Uterus (tissue), 3 donors: ENCODE measurements at regions not wholly inside any gene's neighbourhood (a gene's known extent, or its start where the extent isn't known, plus 50 kb on each side); places are given as distances from the start of the nearest gene placed in this dataset.

Experiments used
- DNase-seq, 2 donors: peaks; one replicate each; pipeline ENCODE4 v3.0.0-alpha.2; 2019 to 2020
- H3K27ac ChIP-seq, 2 donors: fragments of 200-600 bp; sonication (generic); 1 replicate in 1 of 2; 2 replicates in 1 of 2; pipeline ENCODE4 v1.5.1; 2016 to 2018
- H3K27me3 ChIP-seq, 2 donors: fragments of 200-600 bp; sonication (generic); one replicate each; pipeline ENCODE4 v1.5.1; 2018 to 2019; ENCODE audit warnings: control low read depth in 1 of 2
- H3K36me3 ChIP-seq, 2 donors: fragments of 200-600 bp; sonication (generic); one replicate each; pipeline ENCODE4 v1.5.1; 2019; ENCODE audit warnings: control low read depth in 1 of 2
- H3K4me1 ChIP-seq, 2 donors: fragments of 200-600 bp; sonication (generic); one replicate each; pipeline ENCODE4 v1.5.1; 2018 to 2019; ENCODE audit warnings: control low read depth in 1 of 2
- H3K4me3 ChIP-seq, 2 donors: fragments of 200-600 bp; sonication (generic); 1 replicate in 1 of 2; 2 replicates in 1 of 2; pipeline ENCODE4 v1.5.1; 2018 to 2019; ENCODE audit warnings: mild to moderate bottlenecking in 1 of 2
- H3K9me3 ChIP-seq, 2 donors: fragments of 200-600 bp; sonication (generic); one replicate each; pipeline ENCODE4 v1.5.1; 2019; ENCODE audit warnings: control low read depth in 1 of 2
- POLR2A ChIP-seq, 2 donors: fragments of 450-650 bp; IDR thresholded peaks; one replicate each; pipeline ENCODE4 v1.6.1; 2016; ENCODE audit warnings: antibody characterized with exemption in 2 of 2, mild to moderate bottlenecking in 1 of 2, moderate library complexity in 1 of 2
- intact Hi-C: fragments of 100-400 bp; cut with DNase I; formaldehyde crosslinking; loops from one replicate; pipeline ENCODE4 v1.15.1; 2023; ENCODE audit warnings: low total_unique reads
- TF ChIP-seq, protein P1 (sequence below), 4 experiments: fragments of 200-600 bp in 2 of 4; fragments of 450-650 bp in 2 of 4; sonication (generic) in 2 of 4; IDR thresholded peaks; one replicate each; pipeline ENCODE4 v1.5.1; 2016 to 2019; ENCODE audit warnings: antibody characterized with exemption in 4 of 4, mild to moderate bottlenecking in 2 of 4, moderate library complexity in 1 of 4
- donor health status: DM: yes; HTN: yes; CAD: no.

DNA sequence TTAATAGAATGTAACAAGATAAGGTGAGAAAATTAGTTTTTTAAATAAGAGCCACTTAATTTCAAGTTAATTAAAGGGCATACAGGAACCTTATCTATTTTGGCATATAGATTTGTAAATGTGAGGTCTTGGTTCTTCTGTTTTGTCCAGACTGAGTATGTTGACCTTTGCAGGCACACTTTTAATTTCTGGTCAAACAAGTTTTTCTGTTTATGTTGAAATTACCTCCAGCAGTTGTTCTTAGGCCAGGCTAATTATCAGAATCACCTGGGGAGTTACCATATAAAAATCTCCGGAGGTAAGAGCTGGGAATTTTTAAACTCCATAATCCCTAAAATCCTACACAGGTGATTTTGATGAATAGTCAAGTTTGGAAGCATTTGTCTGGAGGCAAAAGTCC lies 227.4 kb upstream of the ANKRD50 start:
- no peak for TF ChIP-seq POLR2A (IDR thresholded peaks at IDR 0.05)
- TF ChIP-seq, protein P1, sequence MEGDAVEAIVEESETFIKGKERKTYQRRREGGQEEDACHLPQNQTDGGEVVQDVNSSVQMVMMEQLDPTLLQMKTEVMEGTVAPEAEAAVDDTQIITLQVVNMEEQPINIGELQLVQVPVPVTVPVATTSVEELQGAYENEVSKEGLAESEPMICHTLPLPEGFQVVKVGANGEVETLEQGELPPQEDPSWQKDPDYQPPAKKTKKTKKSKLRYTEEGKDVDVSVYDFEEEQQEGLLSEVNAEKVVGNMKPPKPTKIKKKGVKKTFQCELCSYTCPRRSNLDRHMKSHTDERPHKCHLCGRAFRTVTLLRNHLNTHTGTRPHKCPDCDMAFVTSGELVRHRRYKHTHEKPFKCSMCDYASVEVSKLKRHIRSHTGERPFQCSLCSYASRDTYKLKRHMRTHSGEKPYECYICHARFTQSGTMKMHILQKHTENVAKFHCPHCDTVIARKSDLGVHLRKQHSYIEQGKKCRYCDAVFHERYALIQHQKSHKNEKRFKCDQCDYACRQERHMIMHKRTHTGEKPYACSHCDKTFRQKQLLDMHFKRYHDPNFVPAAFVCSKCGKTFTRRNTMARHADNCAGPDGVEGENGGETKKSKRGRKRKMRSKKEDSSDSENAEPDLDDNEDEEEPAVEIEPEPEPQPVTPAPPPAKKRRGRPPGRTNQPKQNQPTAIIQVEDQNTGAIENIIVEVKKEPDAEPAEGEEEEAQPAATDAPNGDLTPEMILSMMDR (IDR thresholded peaks at IDR 0.05): no peak
- no peaks in the 10 kb centered on the region for H3K4me1 ChIP-seq
- H3K27me3 ChIP-seq: no peaks in the 10 kb centered on the region
- no peaks in the 10 kb centered on the region for H3K36me3 ChIP-seq
- H3K9me3 ChIP-seq: no peaks in the 10 kb centered on the region
- H3K4me3 ChIP-seq: no peak overlapping the region
- DNase-seq: no peak
- intact Hi-C loops: no loop called here
- H3K27ac ChIP-seq: no peak overlapping the region

DNA sequence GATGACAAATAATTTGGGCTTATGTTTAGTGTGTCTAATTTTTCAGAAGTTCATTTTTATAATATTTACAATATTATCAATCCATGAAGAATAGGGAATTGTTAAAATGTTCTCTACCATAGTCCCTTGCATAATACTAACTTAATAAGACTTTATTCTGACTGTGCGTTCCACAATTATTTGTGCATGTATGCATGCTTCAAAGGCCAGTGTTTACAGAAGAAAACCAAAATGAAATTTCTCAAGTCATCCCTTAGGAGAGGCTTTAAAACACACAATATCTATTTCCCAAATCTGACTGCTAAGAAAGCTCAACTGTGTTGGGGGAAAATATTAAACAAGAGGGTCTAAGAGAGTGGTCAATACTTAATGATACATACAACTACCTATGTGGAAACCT lies 226.3 kb upstream of the ANKRD50 start:
- H3K4me3 ChIP-seq: no peak overlapping the region
- H3K9me3 ChIP-seq: no peaks in the 10 kb centered on the region
- intact Hi-C loops: no loop called here
- H3K36me3 ChIP-seq: no peaks in the 10 kb centered on the region
- TF ChIP-seq, protein P1 (IDR thresholded peaks at IDR 0.05): no peak
- TF ChIP-seq POLR2A (IDR thresholded peaks at IDR 0.05): no peak
- H3K27ac ChIP-seq: no peak overlapping the region
- no peak for DNase-seq
- no peaks in the 10 kb centered on the region for H3K4me1 ChIP-seq
- H3K27me3 ChIP-seq: no peaks in the 10 kb centered on the region

DNA sequence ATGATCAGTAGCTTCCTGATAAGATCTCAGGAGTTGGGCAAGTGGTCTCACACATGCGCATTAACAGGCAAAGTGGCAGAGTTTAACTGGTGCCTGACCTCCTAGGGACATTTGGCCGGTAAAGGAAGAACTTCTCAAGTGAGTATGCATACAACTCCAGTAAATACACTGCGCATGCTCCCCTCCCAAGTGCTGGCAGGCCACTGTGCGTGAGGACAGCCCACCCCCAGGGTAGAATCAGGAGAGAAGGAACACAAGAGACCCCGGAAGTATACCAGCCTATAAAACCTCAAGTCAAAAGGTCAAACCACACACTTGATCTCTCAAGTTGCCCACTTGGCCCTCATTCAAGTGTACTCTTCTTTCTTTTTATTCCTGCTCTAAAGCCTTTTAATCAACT lies 225.5 kb upstream of the ANKRD50 start:
- H3K9me3 ChIP-seq: no peaks in the 10 kb centered on the region
- no peak for TF ChIP-seq POLR2A (IDR thresholded peaks at IDR 0.05)
- TF ChIP-seq, protein P1 (IDR thresholded peaks at IDR 0.05): no peak
- no peak overlapping the region for H3K27ac ChIP-seq
- no peaks in the 10 kb centered on the region for H3K4me1 ChIP-seq
- H3K36me3 ChIP-seq: no peaks in the 10 kb centered on the region
- no peak overlapping the region for H3K4me3 ChIP-seq
- intact Hi-C loops: no loop called here
- H3K27me3 ChIP-seq: no peaks in the 10 kb centered on the region
- no peak for DNase-seq

DNA sequence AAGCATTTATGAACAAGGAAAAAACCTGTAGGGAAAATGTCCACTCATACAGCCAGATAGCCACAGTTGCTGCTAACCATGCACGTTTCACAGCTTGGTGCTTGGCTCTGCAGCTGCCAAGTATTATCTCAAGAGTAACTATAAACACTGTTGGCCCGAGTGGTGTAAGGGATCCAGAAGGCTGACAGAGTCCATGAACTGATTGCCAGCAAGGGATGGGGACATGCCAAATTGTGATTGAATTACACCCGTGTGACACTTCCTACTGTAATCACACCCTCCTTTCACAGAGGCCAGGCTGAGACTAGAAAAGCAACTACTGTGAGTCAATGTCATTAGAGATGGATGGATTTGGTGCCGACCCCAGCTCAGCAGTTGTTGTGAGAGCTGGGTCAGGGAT lies 223.9 kb upstream of the ANKRD50 start:
- Histone ChIP-seq H3K4me1 (no peaks in the 10 kb centered on the region), H3K4me3 (no peak overlapping the region), H3K9me3 (no peaks in the 10 kb centered on the region), H3K27me3 (no peaks in the 10 kb centered on the region), H3K36me3 (no peaks in the 10 kb centered on the region), H3K27ac (no peak overlapping the region)
- TF ChIP-seq POLR2A (IDR thresholded peaks at IDR 0.05): no peak
- TF ChIP-seq, protein P1 (IDR thresholded peaks at IDR 0.05): no peak
- DNase-seq: no peak
- intact Hi-C loops: no loop called here

DNA sequence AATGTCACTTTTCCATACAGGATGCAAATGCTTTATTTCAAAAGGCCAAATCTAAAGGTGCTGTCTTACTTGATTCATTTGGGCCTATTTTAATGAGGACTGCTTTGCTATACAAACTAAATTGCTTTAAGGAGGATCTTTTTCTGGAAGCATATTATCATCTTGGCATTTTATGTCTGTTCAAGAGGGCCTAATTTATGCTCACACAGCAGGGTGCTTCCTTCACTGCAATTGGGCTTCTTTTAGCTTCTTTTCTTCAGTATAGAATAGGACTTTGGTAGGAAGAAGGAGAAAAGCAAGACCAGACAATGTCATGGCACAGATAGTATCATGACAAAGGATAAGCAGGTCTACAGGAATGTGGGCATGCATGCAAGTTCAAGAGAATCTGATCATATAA lies 222.4 kb upstream of the ANKRD50 start:
- H3K4me1 ChIP-seq: no peaks in the 10 kb centered on the region
- no peak overlapping the region for H3K4me3 ChIP-seq
- no peak for DNase-seq
- no peak overlapping the region for H3K27ac ChIP-seq
- TF ChIP-seq, protein P1 (IDR thresholded peaks at IDR 0.05): no peak
- TF ChIP-seq POLR2A (IDR thresholded peaks at IDR 0.05): no peak
- no peaks in the 10 kb centered on the region for H3K9me3 ChIP-seq
- intact Hi-C loops: no loop called here
- no peaks in the 10 kb centered on the region for H3K27me3 ChIP-seq
- no peaks in the 10 kb centered on the region for H3K36me3 ChIP-seq
